NCI-H2107 treated with DMSO at 0.1 percent for 48 hours (cell line): ENCODE measurements at regions not wholly inside any gene's neighbourhood (a gene's known extent, or its start where the extent isn't known, plus 50 kb on each side); places are given as distances from the start of the nearest gene placed in this dataset.
A peak's percentile ranks its signal among the peaks of the same experiment; 100 is the strongest.
"Not testable (repeated sequence)": the region's sequence is repeated elsewhere in the genome, so short reads cannot be mapped to it uniquely, and the experiment has no call there.

Experiments
- DNase-seq: peaks from one replicate; lab custom pipeline; 2025; ENCODE audit not compliant: unreplicated experiment; lab: John Stamatoyannopoulos, UW

DNA sequence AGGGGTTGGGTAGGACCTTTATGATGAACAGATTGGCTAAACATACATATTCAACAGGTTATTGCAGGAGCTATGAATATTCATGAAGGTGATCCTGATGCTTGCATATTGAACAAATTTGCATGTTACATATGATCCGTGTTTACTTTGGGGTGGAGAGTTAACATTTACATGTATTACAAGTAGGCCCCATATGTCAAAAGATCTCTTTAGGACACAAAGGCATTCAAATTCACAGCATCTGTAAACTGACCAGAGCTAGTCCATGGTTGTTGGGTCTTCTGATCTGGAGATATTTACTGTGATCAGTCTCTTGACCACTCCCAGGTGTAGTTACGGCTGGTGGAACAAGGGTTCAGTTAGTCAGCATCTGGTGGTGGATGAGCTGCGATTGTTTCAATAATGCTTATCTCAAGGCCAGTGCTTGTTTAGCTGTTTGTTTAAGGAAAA lies 80.4 kb downstream of the PMAIP1 start:
- no peak for DNase-seq

- no peak for DNase-seq
Observed at GRCh38 chr18:59971871-59972428, 72.2 kb downstream of the PMAIP1 start.

DNA sequence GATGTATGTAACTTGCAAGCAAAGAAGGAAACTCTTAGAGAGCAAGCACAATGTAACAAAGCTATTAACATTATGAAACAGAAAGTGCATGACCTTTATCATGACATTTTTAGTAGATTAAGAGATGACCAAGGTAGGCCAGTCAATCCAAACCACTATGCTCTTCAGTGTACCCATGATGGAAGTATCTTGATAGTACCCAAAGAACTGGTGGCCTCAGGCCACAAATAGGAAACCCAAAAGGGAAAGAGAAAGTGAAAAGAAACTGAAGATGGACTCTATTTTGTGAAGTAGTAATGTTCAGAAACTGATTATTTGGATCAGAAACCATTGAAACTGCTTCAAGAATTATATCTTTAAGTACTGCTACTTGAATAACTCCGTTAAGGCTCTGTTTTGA lies 71.3 kb downstream of the PMAIP1 start:
- DNase-seq = not testable (repeated sequence)

- not testable (repeated sequence) for DNase-seq
Observed at GRCh38 chr18:59969477-59970028, 69.8 kb downstream of the PMAIP1 start.

DNA sequence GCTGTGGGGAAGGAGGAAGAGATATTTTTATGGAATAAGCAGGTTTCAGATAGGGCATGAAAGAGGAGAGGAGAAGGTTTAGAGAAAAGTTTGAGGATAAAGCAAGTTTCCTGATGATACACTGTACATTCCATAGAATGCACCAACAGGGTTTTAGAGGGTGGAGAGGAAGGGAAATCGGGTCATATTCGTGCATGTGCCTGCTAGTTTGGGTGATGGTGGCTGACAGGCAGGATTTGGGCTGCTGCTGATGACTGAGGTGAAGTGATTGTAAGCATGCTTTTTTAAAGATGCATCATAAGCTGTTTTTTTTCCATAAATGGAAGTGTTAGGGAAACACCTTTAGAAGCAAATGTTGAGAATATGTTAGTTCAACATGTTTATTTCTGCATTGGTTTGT lies 68.8 kb downstream of the PMAIP1 start:
- DNase-seq = no peak

DNA sequence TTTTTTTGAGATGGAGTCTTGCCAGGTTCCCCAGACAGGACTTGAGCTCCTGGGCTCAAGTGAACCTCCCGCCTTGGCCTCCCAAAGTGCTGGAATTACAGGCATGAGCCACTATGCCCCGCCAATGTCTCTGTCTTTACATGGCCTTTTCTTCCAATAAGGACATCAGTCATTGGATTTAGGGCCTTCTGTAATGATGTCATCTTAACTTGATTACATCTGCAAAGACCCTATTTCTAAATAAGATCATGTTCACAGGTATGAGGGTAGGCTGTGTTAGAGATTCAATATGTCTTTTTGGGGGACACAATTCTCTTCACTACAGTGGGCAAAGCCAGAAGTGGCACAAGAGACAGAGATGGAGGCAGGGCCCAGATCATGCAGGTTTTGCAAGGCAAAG lies 68.1 kb downstream of the PMAIP1 start:
- DNase-seq = no peak

- no peak for DNase-seq
Observed at GRCh38 chr18:59966913-59967312, 67.1 kb downstream of the PMAIP1 start.

GRCh38 chr18:59963229-59963628 lies 63.4 kb downstream of the PMAIP1 start:
- DNase-seq = no peak

- peak; percentile 43 for DNase-seq
Observed at GRCh38 chr18:59961070-59961469, 61.3 kb downstream of the PMAIP1 start.

GRCh38 chr18:59960272-59960671 lies 60.5 kb downstream of the PMAIP1 start:
- no peak for DNase-seq

GRCh38 chr18:59959606-59960005 lies 59.8 kb downstream of the PMAIP1 start:
- no peak for DNase-seq

DNA sequence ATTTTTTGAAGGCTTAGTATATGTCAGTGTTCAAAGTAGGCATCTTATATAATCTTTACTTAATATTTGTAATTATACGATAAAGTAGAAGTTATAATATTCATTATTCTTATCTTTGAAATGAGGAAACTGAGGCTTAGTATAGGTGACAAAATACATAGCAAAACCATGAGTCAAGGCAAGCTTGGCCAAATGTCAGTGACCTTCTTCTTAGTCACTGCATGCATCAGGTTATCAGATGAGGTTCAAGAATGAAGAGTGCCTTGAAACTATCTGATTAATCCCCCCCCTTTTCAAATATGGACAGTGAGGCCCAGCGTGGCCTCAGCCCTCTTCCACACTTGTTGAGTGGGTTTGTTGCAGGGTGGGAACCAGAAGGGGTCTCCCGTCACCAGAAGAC lies 59.3 kb downstream of the PMAIP1 start:
- no peak for DNase-seq

DNA sequence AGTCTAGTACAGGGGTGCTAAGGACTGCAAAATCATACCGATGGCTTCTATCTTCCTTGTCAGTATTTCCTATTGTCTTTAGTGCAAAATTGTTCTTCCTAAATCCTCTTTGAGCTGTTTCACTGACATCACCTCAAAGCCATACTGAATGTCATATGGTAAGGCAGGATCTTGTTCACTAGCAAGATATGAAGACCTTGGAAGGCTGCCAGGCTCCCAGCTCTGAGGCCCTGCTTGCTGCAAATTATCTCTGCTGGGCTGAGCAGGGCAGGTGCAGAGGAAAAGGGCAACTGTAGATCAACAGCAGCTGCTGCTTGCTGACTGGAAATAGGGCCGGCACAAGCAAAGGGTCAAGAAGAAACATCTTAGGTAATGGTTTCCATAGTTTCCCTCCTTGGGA lies 58.2 kb downstream of the PMAIP1 start:
- DNase-seq = peak; percentile 95

GRCh38 chr18:59954755-59955156 lies 55.0 kb downstream of the PMAIP1 start:
- no peak for DNase-seq

DNA sequence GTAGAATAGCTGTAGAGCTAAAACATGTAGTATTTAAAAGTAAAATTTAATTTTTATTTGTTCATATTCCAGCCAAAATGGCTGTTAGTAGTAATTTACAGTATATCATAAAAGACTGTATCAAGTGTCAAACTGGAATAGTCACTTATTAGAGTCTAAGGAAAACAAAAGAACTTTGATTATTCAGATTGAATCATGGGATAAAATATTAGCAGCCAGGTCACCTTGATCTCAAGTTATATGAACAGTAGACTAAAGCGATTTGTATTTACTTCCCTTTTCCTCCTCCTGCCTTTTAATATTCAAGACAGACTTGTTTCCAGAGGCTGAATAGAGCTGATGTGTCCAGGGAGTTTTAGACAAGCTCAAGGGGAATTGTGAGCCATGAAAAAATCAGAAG lies 54.4 kb downstream of the PMAIP1 start:
- DNase-seq = no peak
